ENCODE measurements at regions not wholly inside any gene's neighbourhood (a gene's known extent, or its start where the extent isn't known, plus 50 kb on each side); places are given as distances from the start of the nearest gene placed in this dataset.

DNA sequence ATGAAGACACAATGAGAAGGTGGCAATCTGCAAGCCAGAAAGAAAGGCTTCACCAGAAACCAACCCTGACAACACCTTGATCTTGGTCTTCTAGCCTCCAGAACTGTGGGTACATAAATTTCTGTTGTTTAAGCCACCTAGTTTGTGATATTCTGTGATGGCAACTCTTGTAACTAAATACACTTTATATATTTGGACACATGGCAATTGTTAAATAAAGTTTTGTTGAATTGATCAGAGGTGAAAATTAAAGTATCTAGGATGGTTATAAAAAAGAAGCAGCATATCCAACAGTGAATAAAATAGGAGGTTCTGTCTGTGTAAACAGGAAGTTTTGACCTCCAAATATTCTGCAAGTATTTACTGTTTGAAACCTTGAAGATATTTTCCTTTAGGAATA, 516.3 kb downstream of the SOX5 start:
- TF ChIP-seq, protein P1, sequence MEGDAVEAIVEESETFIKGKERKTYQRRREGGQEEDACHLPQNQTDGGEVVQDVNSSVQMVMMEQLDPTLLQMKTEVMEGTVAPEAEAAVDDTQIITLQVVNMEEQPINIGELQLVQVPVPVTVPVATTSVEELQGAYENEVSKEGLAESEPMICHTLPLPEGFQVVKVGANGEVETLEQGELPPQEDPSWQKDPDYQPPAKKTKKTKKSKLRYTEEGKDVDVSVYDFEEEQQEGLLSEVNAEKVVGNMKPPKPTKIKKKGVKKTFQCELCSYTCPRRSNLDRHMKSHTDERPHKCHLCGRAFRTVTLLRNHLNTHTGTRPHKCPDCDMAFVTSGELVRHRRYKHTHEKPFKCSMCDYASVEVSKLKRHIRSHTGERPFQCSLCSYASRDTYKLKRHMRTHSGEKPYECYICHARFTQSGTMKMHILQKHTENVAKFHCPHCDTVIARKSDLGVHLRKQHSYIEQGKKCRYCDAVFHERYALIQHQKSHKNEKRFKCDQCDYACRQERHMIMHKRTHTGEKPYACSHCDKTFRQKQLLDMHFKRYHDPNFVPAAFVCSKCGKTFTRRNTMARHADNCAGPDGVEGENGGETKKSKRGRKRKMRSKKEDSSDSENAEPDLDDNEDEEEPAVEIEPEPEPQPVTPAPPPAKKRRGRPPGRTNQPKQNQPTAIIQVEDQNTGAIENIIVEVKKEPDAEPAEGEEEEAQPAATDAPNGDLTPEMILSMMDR (IDR thresholded peaks at IDR 0.05; ENCODE audit: insufficient read depth, low read length, poor library complexity, severe bottlenecking) = no peak
- Histone ChIP-seq H3K27me3 (replicated peaks; ENCODE audit: control insufficient read depth, insufficient read depth, low read length) (no peaks in the 10 kb centered on the region), H3K4me3 (replicated peaks; ENCODE audit: low read depth, low read length) (no peak overlapping the region), H3K36me3 (ENCODE audit: control insufficient read depth, insufficient read depth, low read length) (no peaks in the 10 kb centered on the region)
- no peak for DNase-seq (ENCODE audit: extremely low read depth, insufficient read length)

DNA sequence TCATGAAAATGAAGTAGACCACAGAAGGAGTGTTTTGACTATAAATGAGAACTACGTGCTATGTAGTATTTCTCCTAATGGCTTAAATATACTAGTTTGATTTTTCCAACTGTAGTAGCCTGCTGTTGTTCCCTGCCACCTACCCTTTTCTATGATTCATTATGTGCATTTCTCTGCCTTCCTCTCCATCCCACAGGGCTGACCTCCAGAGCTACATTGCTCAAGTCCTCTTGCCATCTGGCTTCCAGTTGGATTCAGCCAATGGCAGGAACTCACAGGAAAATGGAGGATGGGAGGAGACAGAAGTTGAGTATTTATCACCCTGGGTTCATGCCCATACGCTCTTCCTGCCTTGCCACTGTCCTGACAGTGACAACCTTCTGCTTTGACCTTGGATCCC, 515.3 kb downstream of the SOX5 start:
- TF ChIP-seq, protein P1 (IDR thresholded peaks at IDR 0.05; ENCODE audit: insufficient read depth, low read length, poor library complexity, severe bottlenecking) = no peak
- Histone ChIP-seq H3K36me3 (ENCODE audit: control insufficient read depth, insufficient read depth, low read length) (no peaks in the 10 kb centered on the region), H3K27me3 (replicated peaks; ENCODE audit: control insufficient read depth, insufficient read depth, low read length) (no peaks in the 10 kb centered on the region), H3K4me3 (replicated peaks; ENCODE audit: low read depth, low read length) (no peak overlapping the region)
- no peak for DNase-seq (ENCODE audit: extremely low read depth, insufficient read length)

DNA sequence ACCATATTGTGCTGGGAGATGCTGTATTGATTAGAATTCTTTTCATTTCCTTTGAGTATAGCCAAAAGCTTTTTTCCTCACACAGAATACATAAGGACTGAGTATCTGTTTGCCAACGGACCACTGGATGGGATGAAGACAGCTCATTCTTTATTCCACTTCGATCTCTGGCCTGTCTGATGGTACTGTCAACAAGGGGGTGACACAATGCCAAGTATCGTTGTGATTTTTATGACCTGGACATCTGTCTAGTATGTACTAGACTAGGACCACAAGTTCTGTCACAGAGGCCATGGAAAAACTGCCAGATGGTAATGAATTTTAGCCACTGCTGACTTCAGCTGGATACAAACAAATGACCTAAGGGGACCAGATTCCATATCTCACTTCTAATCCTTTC, 502.7 kb downstream of the SOX5 start:
- no peaks in the 10 kb centered on the region for H3K36me3 ChIP-seq (ENCODE audit: control insufficient read depth, insufficient read depth, low read length)
- no peaks in the 10 kb centered on the region for H3K27me3 ChIP-seq (replicated peaks; ENCODE audit: control insufficient read depth, insufficient read depth, low read length)
- H3K4me3 ChIP-seq (replicated peaks; ENCODE audit: low read depth, low read length) = no peak overlapping the region
- DNase-seq (ENCODE audit: extremely low read depth, insufficient read length) = no peak
- TF ChIP-seq, protein P1 (IDR thresholded peaks at IDR 0.05; ENCODE audit: insufficient read depth, low read length, poor library complexity, severe bottlenecking) = no peak

DNA sequence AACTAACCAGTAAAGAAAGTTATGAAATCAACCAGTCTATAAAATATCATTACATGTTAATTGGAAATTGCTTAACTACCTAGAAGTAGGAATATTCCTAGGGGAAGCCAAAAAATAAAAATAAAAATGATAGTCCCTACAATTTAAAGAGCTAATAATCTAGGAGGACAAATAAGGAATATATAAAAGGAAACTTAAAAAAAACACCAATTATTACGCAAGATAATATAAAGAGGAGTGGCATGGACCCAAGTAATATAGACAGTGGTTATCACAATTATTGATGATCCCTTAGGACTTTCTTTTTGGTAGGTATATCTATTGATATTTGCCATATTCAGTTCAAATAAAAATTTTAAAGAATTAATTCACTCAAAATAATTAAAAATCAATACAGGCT, 498.7 kb downstream of the SOX5 start:
- H3K4me3 ChIP-seq (replicated peaks; ENCODE audit: low read depth, low read length) = no peak overlapping the region
- DNase-seq (ENCODE audit: extremely low read depth, insufficient read length) = no peak
- H3K27me3 ChIP-seq (replicated peaks; ENCODE audit: control insufficient read depth, insufficient read depth, low read length) = no peaks in the 10 kb centered on the region
- TF ChIP-seq, protein P1 (IDR thresholded peaks at IDR 0.05; ENCODE audit: insufficient read depth, low read length, poor library complexity, severe bottlenecking) = no peak
- H3K36me3 ChIP-seq (ENCODE audit: control insufficient read depth, insufficient read depth, low read length) = no peaks in the 10 kb centered on the region

DNA sequence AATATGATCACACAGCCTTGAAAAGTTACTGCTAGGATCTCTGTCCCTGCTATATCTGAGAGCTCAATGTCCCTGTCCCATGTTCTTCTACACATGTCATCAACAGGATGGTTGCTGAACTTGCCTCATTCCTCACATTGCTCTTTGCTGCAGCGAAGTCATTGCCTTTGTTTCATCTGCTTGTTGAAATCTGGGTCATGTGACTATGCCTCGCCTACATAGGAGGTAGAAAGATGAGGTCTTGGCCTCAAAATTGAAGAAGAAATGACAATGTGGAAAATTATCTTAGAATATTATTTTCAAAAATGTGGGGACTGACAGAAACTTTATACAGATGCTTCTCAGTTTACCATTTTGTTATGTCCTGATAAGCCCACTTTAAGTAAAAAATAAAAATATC, 494.2 kb downstream of the SOX5 start:
- H3K36me3 ChIP-seq (ENCODE audit: control insufficient read depth, insufficient read depth, low read length) = no peaks in the 10 kb centered on the region
- TF ChIP-seq, protein P1 (IDR thresholded peaks at IDR 0.05; ENCODE audit: insufficient read depth, low read length, poor library complexity, severe bottlenecking) = no peak
- no peaks in the 10 kb centered on the region for H3K27me3 ChIP-seq (replicated peaks; ENCODE audit: control insufficient read depth, insufficient read depth, low read length)
- no peak for DNase-seq (ENCODE audit: extremely low read depth, insufficient read length)
- no peak overlapping the region for H3K4me3 ChIP-seq (replicated peaks; ENCODE audit: low read depth, low read length)

DNA sequence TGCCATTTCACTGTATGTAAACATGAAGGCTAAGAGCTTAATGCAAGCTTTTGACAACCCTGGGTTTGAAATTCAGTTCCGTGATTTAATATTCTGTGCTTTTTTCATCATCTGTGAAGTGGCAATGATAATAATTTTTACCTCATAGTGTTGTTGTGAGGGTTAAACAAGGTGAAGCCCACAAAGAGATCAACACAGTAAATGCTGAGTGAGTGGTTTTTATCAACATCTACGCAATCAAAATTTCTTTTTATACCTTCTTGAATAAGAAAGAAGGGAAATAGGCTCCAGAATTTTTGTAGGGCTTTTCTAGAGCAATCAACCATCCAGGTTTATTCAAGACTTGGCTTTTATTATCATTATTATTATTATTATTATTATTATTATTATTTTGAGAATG, 490.8 kb downstream of the SOX5 start:
- TF ChIP-seq, protein P1 (IDR thresholded peaks at IDR 0.05; ENCODE audit: insufficient read depth, low read length, poor library complexity, severe bottlenecking) = no peak
- no peak overlapping the region for H3K4me3 ChIP-seq (replicated peaks; ENCODE audit: low read depth, low read length)
- H3K27me3 ChIP-seq (replicated peaks; ENCODE audit: control insufficient read depth, insufficient read depth, low read length) = no peaks in the 10 kb centered on the region
- H3K36me3 ChIP-seq (ENCODE audit: control insufficient read depth, insufficient read depth, low read length) = no peaks in the 10 kb centered on the region
- DNase-seq (ENCODE audit: extremely low read depth, insufficient read length) = no peak
